ENCODE measurements at regions not wholly inside any gene's neighbourhood (a gene's known extent, or its start where the extent isn't known, plus 50 kb on each side); places are given as distances from the start of the nearest gene placed in this dataset.

DNA sequence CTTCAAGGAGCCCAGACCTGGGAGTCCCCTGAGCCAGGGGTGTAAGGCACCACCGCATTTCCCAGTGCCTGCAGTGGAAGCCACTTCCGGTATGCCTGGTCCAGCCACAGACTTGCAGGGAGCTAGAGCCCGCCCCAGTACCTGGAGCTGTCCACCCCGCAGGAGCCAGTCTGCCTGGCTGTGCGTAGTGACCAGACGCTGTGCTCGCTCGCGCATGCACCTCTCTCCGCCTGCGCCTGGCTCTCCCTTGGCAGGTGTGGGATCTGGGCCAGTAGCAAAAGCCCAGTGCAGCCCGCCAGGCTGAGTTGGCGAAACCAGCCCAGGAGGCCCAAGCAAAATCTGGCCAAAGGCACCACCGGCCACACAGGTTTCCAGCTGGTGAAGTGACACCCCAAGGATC, 973.7 kb upstream of the AGA start:
- TF ChIP-seq, protein P1, sequence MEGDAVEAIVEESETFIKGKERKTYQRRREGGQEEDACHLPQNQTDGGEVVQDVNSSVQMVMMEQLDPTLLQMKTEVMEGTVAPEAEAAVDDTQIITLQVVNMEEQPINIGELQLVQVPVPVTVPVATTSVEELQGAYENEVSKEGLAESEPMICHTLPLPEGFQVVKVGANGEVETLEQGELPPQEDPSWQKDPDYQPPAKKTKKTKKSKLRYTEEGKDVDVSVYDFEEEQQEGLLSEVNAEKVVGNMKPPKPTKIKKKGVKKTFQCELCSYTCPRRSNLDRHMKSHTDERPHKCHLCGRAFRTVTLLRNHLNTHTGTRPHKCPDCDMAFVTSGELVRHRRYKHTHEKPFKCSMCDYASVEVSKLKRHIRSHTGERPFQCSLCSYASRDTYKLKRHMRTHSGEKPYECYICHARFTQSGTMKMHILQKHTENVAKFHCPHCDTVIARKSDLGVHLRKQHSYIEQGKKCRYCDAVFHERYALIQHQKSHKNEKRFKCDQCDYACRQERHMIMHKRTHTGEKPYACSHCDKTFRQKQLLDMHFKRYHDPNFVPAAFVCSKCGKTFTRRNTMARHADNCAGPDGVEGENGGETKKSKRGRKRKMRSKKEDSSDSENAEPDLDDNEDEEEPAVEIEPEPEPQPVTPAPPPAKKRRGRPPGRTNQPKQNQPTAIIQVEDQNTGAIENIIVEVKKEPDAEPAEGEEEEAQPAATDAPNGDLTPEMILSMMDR (IDR thresholded peaks at IDR 0.05), result no peak
- no peak for TF ChIP-seq POLR2A (IDR thresholded peaks at IDR 0.05)

Data from heart left ventricle (tissue), 13 donors.